GM19452 (cell line): ENCODE measurements at regions not wholly inside any gene's neighbourhood (a gene's known extent, or its start where the extent isn't known, plus 50 kb on each side); places are given as distances from the start of the nearest gene placed in this dataset.
A peak's percentile ranks its signal among the peaks of the same experiment; 100 is the strongest.
"Not testable (repeated sequence)": the region's sequence is repeated elsewhere in the genome, so short reads cannot be mapped to it uniquely, and the experiment has no call there.

ENCODE experiments used
- ATAC-seq: cut with Tn5 transposase; IDR thresholded peaks from one replicate; pipeline ENCODE4 v1.9.1; 2021; ENCODE audit not compliant: unreplicated experiment

DNA sequence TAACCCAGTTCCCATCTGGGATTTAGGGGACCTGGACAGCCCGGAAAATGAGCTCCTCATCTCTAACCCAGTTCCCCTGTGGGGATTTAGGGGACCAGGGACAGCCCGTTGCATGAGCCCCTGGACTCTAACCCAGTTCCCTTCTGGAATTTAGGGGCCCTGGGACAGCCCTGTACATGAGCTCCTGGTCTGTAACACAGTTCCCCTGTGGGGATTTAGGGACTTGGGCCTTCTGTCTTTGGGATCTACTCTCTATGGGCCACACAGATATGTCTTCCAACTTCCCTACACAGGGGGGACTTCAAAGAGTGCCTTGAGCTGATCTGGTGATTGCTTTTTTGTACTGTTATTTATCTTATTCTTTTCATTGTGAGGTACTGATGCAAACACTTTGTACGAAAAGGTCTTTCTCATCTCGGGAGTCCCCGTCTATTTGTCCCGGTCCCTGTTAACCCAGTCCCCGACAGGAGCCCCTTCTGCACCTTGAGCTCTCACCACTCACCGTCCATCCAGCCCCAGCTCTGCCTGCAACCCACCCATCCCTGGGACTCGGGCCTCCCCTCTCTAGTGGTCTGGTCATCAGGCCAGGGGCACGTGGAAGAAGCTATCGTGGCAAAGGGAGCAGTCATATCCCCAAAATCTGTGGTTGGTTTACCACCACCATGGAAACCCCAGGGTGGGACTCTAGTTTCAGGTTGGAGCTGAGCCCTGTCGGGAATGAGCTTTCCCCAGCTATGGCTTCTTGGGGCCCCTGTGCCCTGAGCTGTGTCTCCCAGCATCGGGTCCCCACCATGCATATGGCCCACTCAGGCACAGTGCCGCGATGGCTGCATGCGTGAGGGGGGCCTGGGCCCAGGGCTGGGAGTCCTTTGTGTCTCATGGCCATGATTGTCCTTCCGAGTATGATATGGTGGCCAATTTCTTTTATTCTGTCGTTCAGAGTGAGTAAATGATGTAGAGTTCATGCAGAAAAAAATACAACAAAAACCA, 270.4 kb upstream of the PLCXD1 start:
- ATAC-seq: not testable (repeated sequence)

DNA sequence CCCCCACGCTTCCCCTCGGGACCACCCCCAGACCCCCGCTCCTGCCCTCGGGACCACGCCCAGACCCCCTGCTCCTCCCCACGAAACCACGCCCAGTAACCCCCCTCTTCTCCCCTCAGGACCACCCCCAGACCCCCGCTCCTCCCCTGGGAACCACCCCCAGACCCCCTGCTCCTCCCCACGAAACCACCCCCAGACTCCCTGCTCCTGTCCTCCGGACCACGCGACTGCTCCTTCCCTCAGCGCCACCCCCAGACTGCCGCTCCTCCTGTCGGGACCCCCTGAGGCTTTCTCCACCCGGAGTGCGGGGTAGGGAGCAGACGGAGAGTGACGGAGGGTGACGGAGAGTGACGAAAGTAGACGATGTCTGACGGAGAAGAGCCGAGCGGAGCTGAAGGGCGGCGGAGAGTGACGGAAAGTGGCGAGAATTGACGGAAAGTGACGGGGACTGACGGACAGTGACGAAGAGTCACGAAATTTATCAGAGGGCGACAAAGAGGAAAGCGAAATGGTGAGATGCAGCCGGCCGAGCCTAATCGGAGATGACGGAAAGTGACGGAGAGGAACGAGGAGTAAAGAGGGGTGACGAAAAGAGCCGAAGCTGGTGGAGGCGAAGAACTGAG, 267.2 kb upstream of the PLCXD1 start:
- ATAC-seq: not testable (repeated sequence)

- ATAC-seq: not testable (repeated sequence)
These were observed 266.7 kb upstream of the PLCXD1 start for GRCh38 chrX:14452-14851.

DNA sequence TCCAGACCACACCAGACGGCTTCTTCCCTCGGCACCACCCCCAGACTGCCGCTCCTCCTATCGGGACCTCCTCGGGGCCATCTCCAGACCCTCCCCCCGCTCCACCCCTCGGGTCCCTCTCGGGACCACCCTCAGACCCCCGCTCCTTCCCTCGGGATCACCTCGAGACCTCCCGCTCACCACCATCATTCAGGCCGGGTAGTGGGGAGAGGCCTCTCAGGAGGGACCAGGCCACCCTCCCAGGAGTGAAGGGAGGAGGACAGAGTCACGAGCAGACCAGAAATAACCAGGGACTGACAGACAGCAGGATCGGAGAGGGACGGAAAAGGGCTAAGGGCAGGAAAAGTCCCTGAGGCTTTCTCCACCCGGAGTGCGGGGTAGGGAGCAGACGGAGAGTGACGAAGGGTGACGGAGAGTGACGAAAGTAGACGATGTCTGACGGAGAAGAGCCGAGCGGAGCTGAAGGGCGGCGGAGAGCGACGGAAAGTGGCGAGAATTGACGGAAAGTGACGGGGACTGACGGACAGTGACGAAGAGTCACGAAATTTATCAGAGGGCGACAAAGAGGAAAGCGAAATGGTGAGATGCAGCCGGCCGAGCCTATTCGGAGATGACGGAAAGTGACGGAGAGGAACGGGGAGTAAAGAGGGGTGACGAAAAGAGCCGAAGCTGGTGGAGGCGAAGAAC, 262.3 kb upstream of the PLCXD1 start:
- peak; percentile 65 for ATAC-seq

DNA sequence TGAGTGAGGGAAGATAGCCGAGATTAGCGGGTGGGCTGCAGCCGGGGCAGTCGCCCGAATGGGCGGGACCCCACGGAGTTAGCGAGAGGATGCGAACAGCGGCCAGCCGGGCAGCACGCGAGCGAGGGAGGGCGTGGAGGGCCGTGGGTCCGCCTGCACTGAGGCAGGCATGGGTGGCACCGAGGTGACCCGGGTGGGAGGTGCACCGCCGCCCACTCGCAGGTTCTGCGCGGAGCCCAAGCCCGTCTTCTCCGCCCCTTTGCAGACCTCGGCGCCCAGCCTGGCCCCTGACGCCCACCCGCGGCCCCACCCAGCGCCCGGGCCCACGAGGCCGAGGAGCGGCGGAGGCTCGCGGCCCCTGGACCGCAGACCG, 261.7 kb upstream of the PLCXD1 start:
- ATAC-seq: peak; percentile 37

- peak; percentile 50 for ATAC-seq
These were observed 261.1 kb upstream of the PLCXD1 start for GRCh38 chrX:19912-20571.

- ATAC-seq: not testable (repeated sequence)
These were observed 257.0 kb upstream of the PLCXD1 start for GRCh38 chrX:24139-24538.
